Activated naive CD8-positive, alpha-beta T cell treated with anti-CD3 and anti-CD28 coated beads, Interleukin-2, amount 50 U/mL, for 16 hours (primary cell): ENCODE measurements at regions not wholly inside any gene's neighbourhood (a gene's known extent, or its start where the extent isn't known, plus 50 kb on each side); places are given as distances from the start of the nearest gene placed in this dataset.

Experiments
- DNase-seq: peaks from one replicate; pipeline ENCODE4 v3.0.0-alpha.2; 2020; ENCODE audit warnings: low read depth, low spot score

DNA sequence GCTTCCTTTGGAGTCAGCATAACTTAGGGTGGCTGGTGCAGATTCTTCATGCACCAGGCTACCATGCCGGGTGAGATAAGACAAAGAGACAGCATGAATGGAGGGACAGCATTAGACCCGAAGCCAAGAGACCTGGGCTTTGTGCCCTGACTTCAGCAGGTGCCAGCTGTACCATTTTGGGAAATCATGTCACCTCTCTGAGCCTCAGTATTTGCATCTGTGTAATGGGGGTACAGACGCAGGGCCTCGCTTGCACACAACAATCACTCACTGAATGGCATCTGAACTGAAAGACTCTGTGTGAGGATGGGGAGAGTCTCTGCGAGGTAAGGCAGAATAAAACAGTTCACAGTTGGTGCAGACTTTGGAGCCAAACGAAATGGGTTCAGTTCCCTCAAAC lies 1053.7 kb downstream of the VRK1 start:
- no peak for DNase-seq

- DNase-seq: no peak
Measured at GRCh38 chr14:97851428-97851995, 1054.3 kb downstream of the VRK1 start.

- DNase-seq: no peak
Measured at GRCh38 chr14:97854918-97855317, 1057.7 kb downstream of the VRK1 start.

DNA sequence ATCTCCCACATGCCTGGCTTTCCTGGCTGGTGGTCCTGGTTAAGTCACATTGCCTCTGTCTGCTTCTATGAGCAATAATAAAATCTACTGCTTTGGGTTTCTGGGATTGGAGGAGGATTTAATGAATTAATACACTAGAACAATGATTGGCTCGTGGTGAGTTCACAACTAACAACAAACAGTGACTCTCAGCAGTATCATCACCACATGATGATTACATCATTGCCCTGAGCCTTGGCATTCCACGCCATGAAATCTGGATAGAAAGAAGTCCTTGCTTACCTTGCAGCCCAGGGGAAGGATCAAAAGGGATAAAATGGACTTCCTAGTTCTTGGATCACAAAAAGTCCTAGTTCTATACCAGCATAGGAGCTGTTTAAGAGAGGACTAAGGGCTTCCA lies 1069.0 kb downstream of the VRK1 start:
- no peak for DNase-seq

DNA sequence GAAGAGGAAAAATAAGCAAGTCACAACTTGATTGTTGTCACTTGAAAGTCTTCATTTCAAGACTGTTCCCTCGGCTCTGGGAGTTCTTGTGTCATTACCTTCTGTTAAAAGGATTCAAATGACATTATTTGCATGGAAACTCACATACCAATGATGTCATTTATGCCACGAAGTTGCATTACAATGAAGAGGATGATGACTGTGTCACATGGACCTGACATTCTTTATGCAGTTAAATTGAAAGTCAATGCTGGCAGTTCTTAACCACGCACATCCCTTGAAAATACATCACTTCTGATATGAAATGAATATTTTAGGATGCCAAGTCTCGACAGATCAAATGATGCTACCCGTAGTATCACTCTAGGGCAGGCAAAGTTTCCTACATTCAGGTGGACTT lies 1069.5 kb downstream of the VRK1 start:
- no peak for DNase-seq

GRCh38 chr14:97873291-97873690 lies 1076.1 kb downstream of the VRK1 start:
- DNase-seq: no peak

DNA sequence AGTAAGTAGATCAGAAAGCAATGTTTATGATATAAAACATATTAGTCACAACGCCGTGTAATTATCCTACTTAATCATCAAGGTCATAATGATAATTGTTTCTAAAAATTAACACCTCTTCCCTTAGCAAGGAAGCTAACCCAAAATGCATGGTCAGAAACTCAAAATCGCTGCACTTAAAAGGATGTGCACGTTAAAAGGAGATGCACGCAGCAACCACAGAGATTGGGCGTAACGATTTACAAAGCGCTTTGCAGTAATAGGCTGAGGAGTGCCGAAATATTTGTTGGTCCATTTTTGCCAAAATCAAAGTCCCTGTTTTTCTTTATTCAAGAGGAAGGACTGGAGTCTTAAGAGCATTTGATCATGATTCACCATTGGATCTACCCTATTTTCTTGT lies 1077.2 kb downstream of the VRK1 start:
- no peak for DNase-seq

- DNase-seq: no peak
Measured at GRCh38 chr14:97878206-97878605, 1081.0 kb downstream of the VRK1 start.

GRCh38 chr14:97878727-97879126 lies 1081.5 kb downstream of the VRK1 start:
- DNase-seq: no peak

GRCh38 chr14:97887690-97888089 lies 1090.5 kb downstream of the VRK1 start:
- no peak for DNase-seq

- no peak for DNase-seq
Measured at GRCh38 chr14:97888331-97888730, 1091.1 kb downstream of the VRK1 start.

- no peak for DNase-seq
Measured at GRCh38 chr14:97891515-97891914, 1094.3 kb downstream of the VRK1 start.

DNA sequence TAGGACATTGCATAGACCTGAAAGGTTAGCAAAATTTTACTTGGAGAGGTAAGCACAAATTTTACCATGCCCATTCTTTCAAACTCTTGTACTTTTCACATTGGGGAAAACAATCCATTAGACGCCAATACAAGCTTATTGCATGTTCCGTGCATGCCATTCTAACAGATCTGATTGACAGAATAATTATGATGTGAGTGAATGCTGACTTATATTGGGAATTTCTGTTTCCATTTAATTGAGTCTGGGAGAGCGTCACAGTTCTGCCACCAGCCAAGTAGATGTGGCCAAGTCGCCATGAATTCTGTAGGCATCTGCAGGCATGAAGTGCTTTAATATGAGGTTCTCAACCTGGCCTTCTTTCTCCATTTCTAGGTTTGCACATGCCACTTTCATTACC lies 1097.4 kb downstream of the VRK1 start:
- no peak for DNase-seq

GRCh38 chr14:97900196-97900854 lies 1103.1 kb downstream of the VRK1 start:
- no peak for DNase-seq

DNA sequence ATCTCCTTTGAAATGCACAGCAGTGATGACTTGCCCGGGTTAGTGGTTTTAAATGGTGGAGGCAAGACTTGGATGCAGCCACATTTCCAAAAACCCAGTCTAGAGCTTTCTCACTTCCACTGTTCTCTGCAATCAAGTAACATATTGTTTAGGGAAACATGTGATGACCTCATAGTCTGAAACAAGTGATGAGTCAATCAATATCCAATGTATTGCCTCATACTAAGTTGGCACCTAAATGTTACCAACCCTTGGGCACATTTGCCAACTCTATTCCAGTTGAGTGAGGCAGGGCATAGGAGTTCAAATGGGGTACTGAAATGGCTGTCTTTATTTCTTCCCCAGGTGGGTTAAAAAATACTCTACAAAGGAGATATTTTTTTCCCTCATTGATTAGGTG lies 1105.4 kb downstream of the VRK1 start:
- DNase-seq: no peak

DNA sequence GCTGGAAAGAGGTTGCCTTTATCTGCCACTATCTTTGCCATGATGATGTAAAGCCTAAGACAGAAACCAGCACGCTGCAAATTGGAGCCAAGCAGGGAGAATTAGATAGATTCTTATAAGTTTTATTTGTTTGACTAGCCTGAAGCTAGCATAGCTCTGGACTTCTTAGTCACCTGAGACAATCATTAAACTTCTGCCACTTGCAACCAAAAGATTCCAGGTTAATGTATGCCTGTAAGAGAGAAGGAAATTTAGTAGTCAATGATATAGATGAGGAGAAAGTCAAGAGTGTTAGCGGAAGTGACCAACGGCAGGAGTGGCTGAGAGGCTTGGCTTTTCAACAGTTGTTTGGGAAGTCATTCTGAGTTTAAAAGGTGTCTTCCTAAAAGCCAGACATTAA lies 1106.6 kb downstream of the VRK1 start:
- DNase-seq: no peak

- DNase-seq: no peak
Measured at GRCh38 chr14:97912217-97912616, 1115.0 kb downstream of the VRK1 start.

GRCh38 chr14:97916100-97916499 lies 1118.9 kb downstream of the VRK1 start:
- no peak for DNase-seq

DNA sequence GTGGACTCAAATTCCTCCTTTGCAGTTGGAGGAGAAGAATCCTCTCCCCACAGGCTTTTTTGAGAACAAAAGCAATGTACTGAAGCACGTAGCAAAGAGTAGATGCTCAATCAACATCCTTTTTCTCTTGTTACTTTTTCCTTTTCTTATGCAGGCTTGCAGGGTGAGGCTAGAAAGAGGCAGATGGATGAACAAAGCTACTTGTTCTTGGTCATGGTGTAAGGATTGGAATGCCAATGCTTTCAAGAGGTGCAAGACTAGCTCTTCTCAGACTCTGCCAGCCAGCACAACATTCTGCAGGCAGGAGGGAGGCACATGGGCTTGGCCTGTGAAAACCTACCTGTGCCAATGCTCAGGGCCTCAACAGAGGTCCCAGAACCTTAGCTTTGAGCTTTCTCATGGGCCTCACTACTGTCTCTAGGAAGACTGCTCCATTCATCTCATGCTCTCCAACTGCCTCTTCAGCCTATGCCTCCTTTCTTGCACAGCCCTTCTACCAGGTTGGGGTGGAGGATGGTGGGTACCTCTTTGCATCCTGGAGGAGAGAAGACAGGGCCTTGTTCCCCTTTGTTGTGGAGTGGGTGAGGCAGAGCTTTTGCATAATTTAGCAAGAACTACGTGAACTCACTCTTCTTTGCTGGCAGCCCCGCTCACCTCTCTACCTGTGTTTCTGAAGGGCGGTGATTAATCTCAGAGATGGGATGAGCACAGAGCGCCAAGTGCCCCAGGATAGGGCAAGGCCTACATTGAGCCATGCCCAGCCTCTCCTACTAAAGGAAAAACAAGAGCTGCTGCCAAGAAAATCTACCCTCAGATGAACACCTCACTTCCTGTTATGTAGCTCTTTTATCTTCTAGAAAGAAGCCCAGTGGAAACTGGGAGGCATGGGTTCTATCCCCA lies 1119.7 kb downstream of the VRK1 start:
- DNase-seq: no peak

GRCh38 chr14:97920201-97920600 lies 1123.0 kb downstream of the VRK1 start:
- no peak for DNase-seq

GRCh38 chr14:97921296-97921695 lies 1124.1 kb downstream of the VRK1 start:
- DNase-seq: no peak

- no peak for DNase-seq
Measured at GRCh38 chr14:97924922-97925613, 1127.9 kb downstream of the VRK1 start.
